RPMI7951 (cell line): ENCODE measurements at regions not wholly inside any gene's neighbourhood (a gene's known extent, or its start where the extent isn't known, plus 50 kb on each side); places are given as distances from the start of the nearest gene placed in this dataset.
"Not testable (repeated sequence)": the region's sequence is repeated elsewhere in the genome, so short reads cannot be mapped to it uniquely, and the experiment has no call there.

ENCODE experiments used
- DNase-seq: peaks from one replicate; pipeline ENCODE4 v3.0.0-alpha.2; 2012; ENCODE audit warnings: low read depth

GRCh38 chr16:51543971-51544370, 392.9 kb upstream of the SALL1 start:
- DNase-seq = peak; percentile 44

- DNase-seq = no peak
Observed at GRCh38 chr16:51542981-51543815, 392.1 kb upstream of the SALL1 start.

GRCh38 chr16:51540259-51540658, 389.2 kb upstream of the SALL1 start:
- DNase-seq = peak; percentile 79

- peak; percentile 99 for DNase-seq
Observed at GRCh38 chr16:51538707-51539498, 387.8 kb upstream of the SALL1 start.

- DNase-seq = no peak
Observed at GRCh38 chr16:51535591-51535990, 384.5 kb upstream of the SALL1 start.

- DNase-seq = no peak
Observed at GRCh38 chr16:51532551-51532950, 381.5 kb upstream of the SALL1 start.

- DNase-seq = no peak
Observed at GRCh38 chr16:51531271-51531670, 380.2 kb upstream of the SALL1 start.

- no peak for DNase-seq
Observed at GRCh38 chr16:51527349-51527748, 376.3 kb upstream of the SALL1 start.

GRCh38 chr16:51526621-51527020, 375.6 kb upstream of the SALL1 start:
- no peak for DNase-seq

- DNase-seq = peak; percentile 97
Observed at GRCh38 chr16:51524555-51525373, 373.7 kb upstream of the SALL1 start.

- no peak for DNase-seq
Observed at GRCh38 chr16:51524070-51524469, 373.0 kb upstream of the SALL1 start.

- DNase-seq = peak; percentile 52
Observed at GRCh38 chr16:51523400-51523799, 372.3 kb upstream of the SALL1 start.

GRCh38 chr16:51522902-51523301, 371.8 kb upstream of the SALL1 start:
- no peak for DNase-seq

GRCh38 chr16:51516960-51517359, 365.9 kb upstream of the SALL1 start:
- not testable (repeated sequence) for DNase-seq

- DNase-seq = no peak
Observed at GRCh38 chr16:51510416-51510815, 359.3 kb upstream of the SALL1 start.

- peak; percentile 25 for DNase-seq
Observed at GRCh38 chr16:51509336-51509735, 358.3 kb upstream of the SALL1 start.

GRCh38 chr16:51508490-51509212, 357.6 kb upstream of the SALL1 start:
- peak; percentile 79 for DNase-seq

GRCh38 chr16:51507286-51507685, 356.2 kb upstream of the SALL1 start:
- no peak for DNase-seq

- DNase-seq = peak; percentile 75
Observed at GRCh38 chr16:51500306-51500705, 349.2 kb upstream of the SALL1 start.

GRCh38 chr16:51497541-51498211, 346.6 kb upstream of the SALL1 start:
- no peak for DNase-seq

- no peak for DNase-seq
Observed at GRCh38 chr16:51490866-51491265, 339.8 kb upstream of the SALL1 start.
